Smooth muscle cell (in vitro differentiated cells): ENCODE measurements at regions not wholly inside any gene's neighbourhood (a gene's known extent, or its start where the extent isn't known, plus 50 kb on each side); places are given as distances from the start of the nearest gene placed in this dataset.

Experiments
- DNase-seq: peaks from one replicate; lab custom pipeline; 2025; ENCODE audit not compliant: unreplicated experiment; lab: John Stamatoyannopoulos, UW
- H2AFZ ChIP-seq: fragments of 200-600 bp; sonication (generic); 2 replicates; pipeline ENCODE4 v1.6.0; 2016; ENCODE audit warnings: antibody characterized with exemption, low read depth, mild to moderate bottlenecking
- H3F3A ChIP-seq: fragments of 200-600 bp; sonication (generic); 2 replicates; pipeline ENCODE4 v1.6.0; 2017; ENCODE audit warnings: antibody characterized with exemption, low read depth
- H3K27ac ChIP-seq: fragments of 200-600 bp; sonication (generic); 2 replicates; pipeline ENCODE4 v1.5.1; 2016; ENCODE audit warnings: low read depth, mild to moderate bottlenecking
- H3K27me3 ChIP-seq: fragments of 200-600 bp; sonication (generic); 2 replicates; pipeline ENCODE4 v1.6.1; 2016; ENCODE audit warnings: low read depth, mild to moderate bottlenecking
- H3K36me3 ChIP-seq: fragments of 200-600 bp; sonication (generic); 2 replicates; pipeline ENCODE4 v1.5.1; 2016; ENCODE audit warnings: low read depth
- H3K4me1 ChIP-seq: fragments of 200-600 bp; sonication (generic); 2 replicates; pipeline ENCODE4 v1.5.1; 2016; ENCODE audit warnings: low read depth
- H3K4me2 ChIP-seq: fragments of 200-600 bp; sonication (generic); 2 replicates; pipeline ENCODE4 v1.6.0; 2016; ENCODE audit warnings: mild to moderate bottlenecking
- H3K4me3 ChIP-seq: fragments of 200-600 bp; sonication (generic); 2 replicates; pipeline ENCODE4 v1.5.1; 2016; ENCODE audit warnings: mild to moderate bottlenecking
- H3K79me2 ChIP-seq: fragments of 200-600 bp; sonication (generic); 2 replicates; pipeline ENCODE4 v1.6.0; 2016; ENCODE audit warnings: low read depth, mild to moderate bottlenecking
- H3K9ac ChIP-seq: fragments of 200-600 bp; sonication (generic); 2 replicates; pipeline ENCODE4 v1.6.0; 2016; ENCODE audit warnings: low read depth
- H3K9me3 ChIP-seq: fragments of 200-600 bp; sonication (generic); replicated peaks from 2 replicates; pipeline ENCODE4 v1.5.1; 2016; ENCODE audit warnings: low read depth
- H4K20me1 ChIP-seq: fragments of 200-600 bp; sonication (generic); 2 replicates; pipeline ENCODE4 v1.6.0; 2016; ENCODE audit warnings: low read depth
- CTCF ChIP-seq: fragments of 200-600 bp; sonication (generic); IDR thresholded peaks from 2 replicates; pipeline ENCODE4 v1.5.1; 2017; ENCODE audit warnings: borderline replicate concordance, mild to moderate bottlenecking, antibody characterized with exemption; ENCODE audit not compliant: insufficient read depth, poor library complexity, severe bottlenecking
- WGBS: methylation state at CpG from one replicate; pipeline ENCODE4 v1.1.7; 2016; ENCODE audit warnings: low lambda C conversion rate; 5-methylcytosine and 5-hydroxymethylcytosine counted together

GRCh38 chr1:3954170-3955169, 54.4 kb upstream of the C1orf174 start:
- Histone ChIP-seq H3K9ac (no peak overlapping the region), H3K4me2 (no peak overlapping the region), H3K4me1 (no peaks in the 10 kb centered on the region), H3K79me2 (no peaks in the 10 kb centered on the region), H3K27me3 (no peaks in the 10 kb centered on the region), H3K4me3 (no peak overlapping the region), H4K20me1 (no peaks in the 10 kb centered on the region), H3K9me3 (no peaks in the 10 kb centered on the region), H3F3A (no peaks in the 10 kb centered on the region), H3K27ac (no peak overlapping the region), H3K36me3 (no peaks in the 10 kb centered on the region), H2AFZ (no peak overlapping the region)
- no peak for DNase-seq
- 78% methylated on average over 29 of the region's 29 CpGs for WGBS
- no peak for TF ChIP-seq CTCF

GRCh38 chr1:3955196-3955772, 55.2 kb upstream of the C1orf174 start:
- Histone ChIP-seq H3K27me3 (no peaks in the 10 kb centered on the region), H2AFZ (no peak overlapping the region), H3K9ac (no peak overlapping the region), H3K36me3 (no peaks in the 10 kb centered on the region), H3F3A (no peaks in the 10 kb centered on the region), H3K4me2 (no peak overlapping the region), H3K9me3 (no peaks in the 10 kb centered on the region), H3K79me2 (no peaks in the 10 kb centered on the region), H3K27ac (no peak overlapping the region), H3K4me3 (no peak overlapping the region), H4K20me1 (no peaks in the 10 kb centered on the region), H3K4me1 (no peaks in the 10 kb centered on the region)
- 85% methylated on average over 18 of the region's 18 CpGs for WGBS
- no peak for DNase-seq
- TF ChIP-seq CTCF, result no peak

GRCh38 chr1:3956527-3957170, 56.6 kb upstream of the C1orf174 start:
- Histone ChIP-seq H3F3A (no peaks in the 10 kb centered on the region), H3K4me1 (no peaks in the 10 kb centered on the region), H3K36me3 (no peaks in the 10 kb centered on the region), H3K27ac (peak overlapping the region; percentile 49), H3K9ac (no peak overlapping the region), H3K4me3 (no peak overlapping the region), H4K20me1 (no peaks in the 10 kb centered on the region), H2AFZ (no peak overlapping the region), H3K79me2 (no peaks in the 10 kb centered on the region), H3K9me3 (no peaks in the 10 kb centered on the region), H3K27me3 (no peaks in the 10 kb centered on the region), H3K4me2 (no peak overlapping the region)
- no peak for TF ChIP-seq CTCF
- DNase-seq, result no peak
- WGBS, result 46% methylated on average over 14 of the region's 14 CpGs
